GM21717 (cell line): ENCODE measurements at regions not wholly inside any gene's neighbourhood (a gene's known extent, or its start where the extent isn't known, plus 50 kb on each side); places are given as distances from the start of the nearest gene placed in this dataset.
"Not testable (repeated sequence)": the region's sequence is repeated elsewhere in the genome, so short reads cannot be mapped to it uniquely, and the experiment has no call there.

Experiments used
- ATAC-seq: cut with Tn5 transposase; IDR thresholded peaks from one replicate; pipeline ENCODE4 v1.9.1; 2021; ENCODE audit warnings: mild to moderate bottlenecking, moderate library complexity; ENCODE audit not compliant: unreplicated experiment

- no peak for ATAC-seq
Measured at GRCh38 chr14:40074169-40074568, 641.9 kb upstream of the FBXO33 start.

GRCh38 chr14:40072175-40072574 is 639.9 kb upstream of the FBXO33 start:
- no peak for ATAC-seq

- no peak for ATAC-seq
Measured at GRCh38 chr14:40058901-40059897, 627.0 kb upstream of the FBXO33 start.

- no peak for ATAC-seq
Measured at GRCh38 chr14:40053416-40053815, 621.2 kb upstream of the FBXO33 start.

- no peak for ATAC-seq
Measured at GRCh38 chr14:40028991-40029390, 596.8 kb upstream of the FBXO33 start.

- no peak for ATAC-seq
Measured at GRCh38 chr14:40025101-40025500, 592.9 kb upstream of the FBXO33 start.

- no peak for ATAC-seq
Measured at GRCh38 chr14:40010961-40011360, 578.7 kb upstream of the FBXO33 start.

- ATAC-seq, result no peak
Measured at GRCh38 chr14:40009771-40010170, 577.5 kb upstream of the FBXO33 start.

- ATAC-seq, result not testable (repeated sequence)
Measured at GRCh38 chr14:40008345-40008744, 576.1 kb upstream of the FBXO33 start.

- no peak for ATAC-seq
Measured at GRCh38 chr14:40004871-40005500, 572.8 kb upstream of the FBXO33 start.

- ATAC-seq, result no peak
Measured at GRCh38 chr14:40003773-40004172, 571.5 kb upstream of the FBXO33 start.

- ATAC-seq, result no peak
Measured at GRCh38 chr14:39998854-39999253, 566.6 kb upstream of the FBXO33 start.

- no peak for ATAC-seq
Measured at GRCh38 chr14:39998114-39998513, 565.9 kb upstream of the FBXO33 start.

- no peak for ATAC-seq
Measured at GRCh38 chr14:39991041-39991440, 558.8 kb upstream of the FBXO33 start.

GRCh38 chr14:39988939-39989338 is 556.7 kb upstream of the FBXO33 start:
- ATAC-seq, result no peak

GRCh38 chr14:39984323-39984722 is 552.1 kb upstream of the FBXO33 start:
- ATAC-seq, result no peak

- ATAC-seq, result no peak
Measured at GRCh38 chr14:39977198-39977597, 545.0 kb upstream of the FBXO33 start.

- peak; percentile 94 for ATAC-seq
Measured at GRCh38 chr14:39974036-39974435, 541.8 kb upstream of the FBXO33 start.

- ATAC-seq, result no peak
Measured at GRCh38 chr14:39972704-39973103, 540.5 kb upstream of the FBXO33 start.

- no peak for ATAC-seq
Measured at GRCh38 chr14:39967885-39968284, 535.7 kb upstream of the FBXO33 start.

GRCh38 chr14:39957987-39958386 is 525.8 kb upstream of the FBXO33 start:
- no peak for ATAC-seq

- ATAC-seq, result no peak
Measured at GRCh38 chr14:39957290-39957689, 525.1 kb upstream of the FBXO33 start.
